HepG2 (cell line): ENCODE measurements at regions not wholly inside any gene's neighbourhood (a gene's known extent, or its start where the extent isn't known, plus 50 kb on each side); places are given as distances from the start of the nearest gene placed in this dataset.
A peak's percentile ranks its signal among the peaks of the same experiment; 100 is the strongest.

Source experiments
- ATAC-seq: fragments of 200-7000 bp; cut with Tn5 transposase; 3 replicates; pipeline ENCODE4 v1.9.1; 2020; ENCODE audit warnings: mild to moderate bottlenecking, moderate library complexity
- BruUV-seq: library from RNA; stranded (reverse); fragments of 400-500 nt; replicated peaks from 2 replicates; lab custom pipeline; 2021; lab: Mats Ljungman, UMichigan
- CTCF ChIA-PET: fragments of 300-600 bp; formaldehyde crosslinking; extraction: SDS; loops from one replicate; lab custom pipeline; 2021; ENCODE audit warnings: low total read pairs, inconsistent platforms, low intra/inter-chr PET ratio; lab: Yijun Ruan, JAX
- POLR2A ChIA-PET: fragments of 350-600 bp; sonication (Branson Sonifier 250); formaldehyde crosslinking; loops from one replicate; lab custom pipeline; 2020; ENCODE audit warnings: antibody characterized with exemption, inconsistent platforms; lab: Yijun Ruan, JAX
- DNase-seq: peaks from one replicate; pipeline ENCODE4 v3.0.0-alpha.2; 2015; ENCODE audit warnings: low spot score
- FAIRE-seq: peaks from 3 replicates; lab custom pipeline; 2011; peaks lifted over from hg19 to GRCh38; lab: Jason Lieb, UNC
- H2AFZ ChIP-seq: one replicate; pipeline ENCODE4 v1.6.1; 2011; ENCODE audit warnings: low read length, inconsistent platforms
- H3K27ac ChIP-seq: fragments of 300-600 bp; 3 replicates; pipeline ENCODE4 v1.8.0; 2011; ENCODE audit warnings: mixed run types, mild to moderate bottlenecking, mixed read lengths, low read length, inconsistent platforms; ENCODE audit not compliant: insufficient read depth; ENCODE audit errors: extremely low read length
- H3K27me3 ChIP-seq, 2 experiments: fragments of 200-600 bp in 1 of 2; 2 replicates in 1 of 2; 3 replicates in 1 of 2; pipeline versions ENCODE4 v1.6.0 to v1.8.0; 2011; ENCODE audit warnings: low read length in 2 of 2, mild to moderate bottlenecking in 2 of 2, moderate library complexity in 2 of 2, inconsistent platforms in 1 of 2; ENCODE audit not compliant: insufficient read depth in 2 of 2, control insufficient read depth in 1 of 2
- H3K36me3 ChIP-seq, 2 experiments: fragments of 200-600 bp in 1 of 2; replicated peaks in 1 of 2; 2 replicates in 1 of 2; 3 replicates in 1 of 2; pipeline versions ENCODE4 v1.5.1 to v1.8.0; 2011; ENCODE audit warnings: low read length in 2 of 2, inconsistent platforms in 1 of 2; ENCODE audit not compliant: insufficient read depth in 2 of 2, control insufficient read depth in 1 of 2
- H3K4me1 ChIP-seq: 2 replicates; pipeline ENCODE4 v1.5.1; 2012; ENCODE audit warnings: low read length, inconsistent platforms; ENCODE audit not compliant: insufficient read depth
- H3K4me2 ChIP-seq: 2 replicates; pipeline ENCODE4 v1.6.0; 2011; ENCODE audit warnings: low read depth, low read length, inconsistent platforms
- H3K4me3 ChIP-seq, 3 experiments: fragments of 200-600 bp in 1 of 3; sonication (generic), shearing (Covaris generic) in 1 of 3; replicated peaks in 1 of 3; 2 replicates each; pipeline ENCODE4 v1.5.1; 2011 to 2016; ENCODE audit warnings: low read length in 3 of 3, inconsistent platforms in 2 of 3, low read depth in 2 of 3, mild to moderate bottlenecking in 2 of 3, control low read depth in 1 of 3, mixed read lengths in 1 of 3; ENCODE audit not compliant: insufficient read depth in 1 of 3
- H3K79me2 ChIP-seq: one replicate; pipeline ENCODE4 v1.6.1; 2011; ENCODE audit warnings: low read length, inconsistent platforms; ENCODE audit not compliant: insufficient read depth
- H3K9ac ChIP-seq: 2 replicates; pipeline ENCODE4 v1.6.0; 2011; ENCODE audit warnings: mild to moderate bottlenecking, low read depth, low read length, inconsistent platforms; ENCODE audit not compliant: insufficient read depth
- H3K9me3 ChIP-seq: 2 replicates; pipeline ENCODE4 v1.5.1; 2012; ENCODE audit warnings: mild to moderate bottlenecking, low read length
- H4K20me1 ChIP-seq: 2 replicates; pipeline ENCODE4 v1.6.0; 2011; ENCODE audit warnings: inconsistent platforms, mild to moderate bottlenecking, low read length, moderate library complexity; ENCODE audit not compliant: insufficient read depth
- ATF7-NPFF ChIP-seq: sonication (generic); formaldehyde crosslinking; IDR thresholded peaks from 2 replicates; pipeline ENCODE4 v1.8.1; 2023; ENCODE audit warnings: mild to moderate bottlenecking, low read depth, missing genetic modification reagents, moderate library complexity
- HDAC1 ChIP-seq: sonication (generic); formaldehyde crosslinking; IDR thresholded peaks from 2 replicates; pipeline ENCODE4 v1.5.1; 2020; ENCODE audit warnings: mild to moderate bottlenecking, missing genetic modification reagents
- HOXA5 ChIP-seq: sonication (generic); formaldehyde crosslinking; IDR thresholded peaks from 2 replicates; pipeline ENCODE4 v1.4.0; 2020; ENCODE audit warnings: missing genetic modification reagents
- KDM6A ChIP-seq: IDR thresholded peaks from 2 replicates; pipeline ENCODE4 v1.6.1; 2016; ENCODE audit warnings: low read depth
- MAFK ChIP-seq, 2 experiments: IDR thresholded peaks in 1 of 2; conservative IDR thresholded peaks in 1 of 2; 2 replicates each; pipeline ENCODE4 v1.6.1; 2011; ENCODE audit warnings: improper control_type of control experiment in 2 of 2, low read length in 2 of 2
- PHB2 ChIP-seq: fragments of 450-650 bp; IDR thresholded peaks from 2 replicates; pipeline ENCODE4 v1.6.1; 2018; ENCODE audit not compliant: partially characterized antibody
- PHF21A ChIP-seq: sonication (generic); formaldehyde crosslinking; IDR thresholded peaks from 2 replicates; pipeline ENCODE4 v1.5.0; 2020; ENCODE audit warnings: mild to moderate bottlenecking, missing genetic modification reagents
- TAF15 ChIP-seq: fragments of 200-400 bp; formaldehyde crosslinking; IDR thresholded peaks from one replicate; pipeline ENCODE4 v1.6.1; 2018; ENCODE audit warnings: mild to moderate bottlenecking, low read depth, low read length; ENCODE audit not compliant: poor library complexity, severe bottlenecking
- ZBTB14 ChIP-seq: sonication (generic); formaldehyde crosslinking; IDR thresholded peaks from 2 replicates; pipeline ENCODE4 v1.4.0; 2020; ENCODE audit warnings: missing genetic modification reagents
- ZMYM4 ChIP-seq: sonication (generic); formaldehyde crosslinking; IDR thresholded peaks from 2 replicates; pipeline ENCODE4 v1.8.1; 2023; ENCODE audit warnings: mild to moderate bottlenecking, missing genetic modification reagents
- ZNF777 ChIP-seq: sonication (generic); formaldehyde crosslinking; IDR thresholded peaks from 2 replicates; pipeline ENCODE4 v1.4.0; 2020; ENCODE audit warnings: missing genetic modification reagents
- WGBS: methylation state at CpG from one replicate; pipeline ENCODE4 v1.1.6; 2017; ENCODE audit warnings: low lambda C conversion rate; 5-methylcytosine and 5-hydroxymethylcytosine counted together
- in situ Hi-C: cut with HindIII; loops from 2 replicates; pipeline ENCODE4 v1.10.0; 2017; ENCODE audit warnings: low pct_unique_long_range_greater_than_20kb; ENCODE audit not compliant: extremely low pct_ligation_motif_present
- intact Hi-C: fragments of 100-400 bp; cut with micrococcal nuclease; formaldehyde crosslinking; loops from one replicate; pipeline ENCODE4 v1.10.0; 2022; ENCODE audit not compliant: unreplicated experiment
- TF ChIP-seq, protein P1 (sequence below): sonication (generic); formaldehyde crosslinking; IDR thresholded peaks from 2 replicates; pipeline ENCODE4 v1.8.0; 2022; ENCODE audit warnings: missing genetic modification reagents, mild to moderate bottlenecking, borderline replicate concordance

DNA sequence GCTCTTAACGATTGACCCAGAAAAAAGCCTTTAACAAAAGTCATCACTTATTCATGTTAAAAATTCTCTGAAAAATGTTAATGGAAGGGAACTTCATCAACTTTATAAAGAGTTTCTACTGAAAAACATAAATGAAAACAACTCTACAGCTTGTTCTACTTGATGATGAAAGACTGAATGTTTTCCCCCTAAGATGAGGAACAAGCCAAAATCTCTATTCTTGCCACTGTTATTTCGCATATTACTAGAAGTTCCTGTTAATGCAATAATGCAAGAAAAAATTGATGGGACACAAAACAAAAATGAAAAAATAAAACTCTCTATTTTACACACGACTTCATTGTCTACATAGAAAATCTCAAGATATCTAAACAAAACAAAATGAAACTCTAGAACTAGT is 249.8 kb upstream of the AKR1E2 start (continued):
- TF ChIP-seq, protein P1, sequence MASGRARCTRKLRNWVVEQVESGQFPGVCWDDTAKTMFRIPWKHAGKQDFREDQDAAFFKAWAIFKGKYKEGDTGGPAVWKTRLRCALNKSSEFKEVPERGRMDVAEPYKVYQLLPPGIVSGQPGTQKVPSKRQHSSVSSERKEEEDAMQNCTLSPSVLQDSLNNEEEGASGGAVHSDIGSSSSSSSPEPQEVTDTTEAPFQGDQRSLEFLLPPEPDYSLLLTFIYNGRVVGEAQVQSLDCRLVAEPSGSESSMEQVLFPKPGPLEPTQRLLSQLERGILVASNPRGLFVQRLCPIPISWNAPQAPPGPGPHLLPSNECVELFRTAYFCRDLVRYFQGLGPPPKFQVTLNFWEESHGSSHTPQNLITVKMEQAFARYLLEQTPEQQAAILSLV (CRISPR knock-in tag) = no peak

GRCh38 chr10:4569151-4569550 is 256.9 kb upstream of the AKR1E2 start:
- ChIA-PET POLR2A (no interaction called here), CTCF (no interaction called here)
- peaks cover 0 to 5% of the 10 kb centered on the region in 2 experiments; a peak in 1 of 5 replicates for H3K27me3 ChIP-seq
- BruUV-seq = no TSS peak
- FAIRE-seq (no peak), ATAC-seq (no peak), DNase-seq (no peak)
- no peak overlapping the region for H3K9ac ChIP-seq
- no peaks in the 10 kb centered on the region for H4K20me1 ChIP-seq
- H3K4me1 ChIP-seq = no peaks in the 10 kb centered on the region
- no peak overlapping the region for H2AFZ ChIP-seq
- in situ Hi-C loops = no loop called here
- H3K9me3 ChIP-seq = no peaks in the 10 kb centered on the region
- WGBS = 2% methylated on average over 3 of the region's 3 CpGs
- TF ChIP-seq MAFK (conservative IDR thresholded peaks at IDR 0.05 in 1 of 2, IDR thresholded peaks at IDR 0.05 in 1 of 2; ENCODE audit: low read length in 2 of 2) (peak in 1 of 2 experiments; percentile 38; a peak in 1 of 4 replicates), PHB2 (no peak)
- no peak overlapping the region for H3K4me3 ChIP-seq
- H3K27ac ChIP-seq = no peak overlapping the region
- no peaks in the 10 kb centered on the region for H3K79me2 ChIP-seq
- H3K4me2 ChIP-seq = no peak overlapping the region
- no peaks in the 10 kb centered on the region for H3K36me3 ChIP-seq
- intact Hi-C loops = no loop called here

- intact Hi-C loops = no loop called here
- no peak overlapping the region for H3K4me3 ChIP-seq
- no peak overlapping the region for H3K27ac ChIP-seq
These were observed 257.3 kb upstream of the AKR1E2 start for GRCh38 chr10:4568731-4569130.

More at GRCh38 chr10:4568731-4569130, 257.3 kb upstream of the AKR1E2 start:
- ATAC-seq (no peak), FAIRE-seq (no peak), DNase-seq (no peak)
- CTCF ChIA-PET = no interaction called here
- in situ Hi-C loops = no loop called here
- POLR2A ChIA-PET = no interaction called here
- Histone ChIP-seq H3K36me3 (no peaks in the 10 kb centered on the region), H4K20me1 (no peaks in the 10 kb centered on the region), H3K79me2 (no peaks in the 10 kb centered on the region), H3K9me3 (no peaks in the 10 kb centered on the region), H3K9ac (no peak overlapping the region), H3K4me2 (no peak overlapping the region), H3K4me1 (no peaks in the 10 kb centered on the region), H2AFZ (no peak overlapping the region), H3K27me3 (peaks cover 0 to 7% of the 10 kb centered on the region in 2 experiments; a peak in 2 of 5 replicates)
- TF ChIP-seq HOXA5 = no peak
- TF ChIP-seq HDAC1 (CRISPR knock-in tag) = no peak
- no peak for TF ChIP-seq ZBTB14 (CRISPR knock-in tag)
- TF ChIP-seq ATF7-NPFF = no peak
- TF ChIP-seq ZMYM4 (CRISPR knock-in tag) = no peak
- no peak for TF ChIP-seq TAF15
- no peak for TF ChIP-seq PHF21A
- no peak for TF ChIP-seq ZNF777 (CRISPR knock-in tag)
- no peak for TF ChIP-seq KDM6A (CRISPR knock-in tag)
- WGBS = 20% methylated on average over 4 of the region's 4 CpGs
- no TSS peak for BruUV-seq
